GM18505 (cell line): ENCODE measurements at regions not wholly inside any gene's neighbourhood (a gene's known extent, or its start where the extent isn't known, plus 50 kb on each side); places are given as distances from the start of the nearest gene placed in this dataset.
"Not testable (repeated sequence)": the region's sequence is repeated elsewhere in the genome, so short reads cannot be mapped to it uniquely, and the experiment has no call there.

Source experiments
- ATAC-seq: cut with Tn5 transposase; IDR thresholded peaks from one replicate; pipeline ENCODE4 v1.9.1; 2021; ENCODE audit not compliant: unreplicated experiment
- POLR2A ChIP-seq: IDR thresholded peaks from 4 replicates; pipeline ENCODE4 v1.6.1; 2011; ENCODE audit warnings: borderline replicate concordance; ENCODE audit not compliant: insufficient read depth, insufficient read length; ENCODE audit errors: extremely low read depth

DNA sequence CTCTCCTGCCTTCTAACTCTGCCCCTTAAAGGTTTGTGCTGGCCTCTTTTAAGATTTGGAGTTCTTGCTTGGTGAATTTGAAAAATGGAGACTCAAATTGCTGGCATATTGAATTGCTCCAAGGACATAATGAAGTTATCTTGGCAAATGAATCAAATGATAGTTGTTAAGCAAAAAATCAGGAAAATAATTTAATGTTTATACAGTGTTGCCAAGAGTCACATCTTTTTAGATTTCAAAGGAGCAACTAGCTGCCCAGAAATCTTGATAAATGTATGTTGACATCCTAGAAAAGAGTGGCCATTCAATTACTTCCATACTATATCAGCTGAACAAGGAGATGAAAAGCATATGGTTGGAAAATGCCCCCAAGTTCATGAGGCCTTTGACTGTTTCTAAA lies 610.0 kb upstream of the LCORL start:
- no peak for ATAC-seq
- no peak for TF ChIP-seq POLR2A

DNA sequence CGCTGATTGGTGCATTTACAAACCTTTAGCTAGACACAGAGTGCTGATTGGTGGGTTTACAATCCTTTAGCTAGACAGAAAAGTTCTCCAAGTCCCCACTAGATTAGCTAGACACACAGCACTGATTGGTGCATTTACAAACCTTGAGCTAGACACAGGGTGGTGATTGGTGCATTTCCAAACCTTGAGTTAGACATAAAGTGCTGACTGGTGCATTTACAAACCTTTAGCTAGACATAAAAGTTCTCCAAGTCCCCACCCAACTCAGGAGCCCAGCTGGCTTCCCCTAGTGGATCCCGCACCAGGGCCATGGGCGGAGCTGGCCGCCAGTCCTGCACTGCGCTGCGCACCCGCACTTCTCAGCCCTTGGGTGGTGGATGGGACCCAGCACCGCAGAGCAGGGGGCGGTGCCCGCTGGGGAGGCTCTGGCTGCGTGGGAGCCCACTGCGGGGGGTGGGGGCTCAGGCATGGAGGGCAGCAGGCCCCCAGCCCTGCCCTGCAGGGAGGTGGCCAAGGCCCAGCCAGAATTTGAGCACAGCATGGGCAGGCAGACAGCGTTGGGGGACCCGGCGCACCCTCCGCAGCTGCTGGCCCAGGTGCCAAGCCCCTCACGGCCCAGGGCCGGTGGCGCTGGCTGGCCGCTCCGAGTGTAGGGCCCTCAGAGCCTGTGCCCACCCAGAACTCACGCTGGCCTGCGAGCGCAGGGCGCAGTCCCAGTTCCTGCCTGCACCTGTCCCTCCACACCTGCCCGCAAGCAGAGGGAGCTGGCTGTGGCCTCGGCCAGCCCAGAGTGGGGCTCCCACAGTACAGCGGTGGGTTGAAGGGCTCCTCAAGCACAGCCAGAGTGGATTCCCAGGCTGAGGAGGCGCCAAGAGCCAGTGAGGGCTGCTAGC lies 608.9 kb upstream of the LCORL start:
- no peak for ATAC-seq
- no peak for TF ChIP-seq POLR2A

DNA sequence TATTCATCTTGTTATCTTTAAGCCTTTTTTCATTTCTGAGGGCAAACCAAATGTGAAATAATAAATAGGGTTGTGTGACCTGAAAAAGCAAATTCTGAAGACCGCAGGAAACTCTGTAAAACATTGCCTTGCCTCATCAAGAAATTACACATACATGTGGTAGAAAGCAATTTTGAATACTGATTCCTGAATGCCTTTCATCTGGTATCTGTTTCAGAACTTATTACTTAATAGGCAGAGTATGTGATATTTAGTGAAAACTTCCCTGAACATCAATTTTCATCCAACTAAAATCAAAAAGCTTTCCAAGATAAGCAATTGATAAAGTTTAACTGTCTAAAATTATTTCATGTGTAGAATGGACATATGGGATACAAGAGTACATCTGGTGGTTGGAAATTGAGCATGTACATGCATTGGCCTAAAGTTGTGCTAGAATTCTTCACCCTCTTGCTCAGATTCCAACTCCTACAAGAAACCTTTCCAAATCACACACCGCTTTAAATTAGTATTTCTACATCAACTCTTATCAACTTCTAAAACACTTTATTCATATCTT lies 606.0 kb upstream of the LCORL start:
- no peak for TF ChIP-seq POLR2A
- ATAC-seq = no peak

DNA sequence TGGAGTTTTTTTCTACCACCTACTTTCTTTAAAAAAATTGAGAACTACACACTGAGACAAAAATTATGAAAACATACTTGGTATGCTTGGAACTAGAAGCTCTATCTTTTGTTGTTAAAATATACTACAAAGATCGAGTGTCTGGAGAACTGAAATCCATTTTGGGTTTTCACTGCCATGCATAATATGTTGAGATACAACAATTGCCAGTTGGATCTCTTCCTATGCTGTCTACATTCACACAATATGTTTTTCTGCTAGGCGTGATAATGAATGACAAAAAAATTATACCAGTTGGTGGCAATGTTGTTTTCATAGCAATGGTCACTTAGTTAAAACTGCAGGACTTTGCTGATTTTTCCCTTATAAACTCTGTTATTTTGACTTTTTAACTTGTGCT lies 605.4 kb upstream of the LCORL start:
- no peak for TF ChIP-seq POLR2A
- no peak for ATAC-seq

DNA sequence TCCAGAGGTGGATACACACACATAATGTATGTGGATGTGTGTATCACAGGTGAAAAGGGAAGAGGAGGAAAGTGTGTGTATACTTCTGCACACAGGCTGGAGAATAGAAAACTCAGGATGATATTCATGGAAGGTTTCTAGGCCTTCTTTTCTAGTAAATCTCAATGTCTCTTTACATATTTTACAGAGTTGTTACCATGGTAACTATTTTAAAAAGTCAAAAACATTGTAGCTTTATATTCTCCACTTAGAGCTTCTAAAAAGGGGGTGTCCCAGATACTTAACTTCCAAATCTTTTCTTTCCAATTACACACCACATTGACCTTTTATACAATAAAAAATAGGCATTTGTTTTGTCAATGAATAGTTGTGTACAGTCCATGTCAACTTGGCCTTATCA lies 604.8 kb upstream of the LCORL start:
- no peak for TF ChIP-seq POLR2A
- ATAC-seq = no peak

DNA sequence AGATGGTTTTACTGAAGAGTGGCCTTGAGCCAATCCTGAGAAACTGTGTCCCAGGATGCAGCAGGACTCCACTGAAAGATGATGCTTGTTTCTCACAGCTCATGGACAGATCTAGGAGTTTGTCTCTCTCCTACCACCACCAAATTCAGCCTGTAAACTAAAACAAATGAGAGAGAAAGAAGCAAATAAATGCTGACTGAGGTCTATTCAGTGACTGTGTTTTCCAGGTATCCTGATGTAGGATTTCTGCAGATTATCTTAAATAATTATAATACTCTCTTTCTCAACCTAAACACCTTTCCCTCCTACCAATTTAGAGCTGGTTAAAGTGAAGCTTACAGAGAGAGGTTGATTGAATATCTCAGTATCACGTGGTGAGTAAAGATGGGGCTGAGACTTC lies 599.6 kb upstream of the LCORL start:
- no peak for TF ChIP-seq POLR2A
- no peak for ATAC-seq

DNA sequence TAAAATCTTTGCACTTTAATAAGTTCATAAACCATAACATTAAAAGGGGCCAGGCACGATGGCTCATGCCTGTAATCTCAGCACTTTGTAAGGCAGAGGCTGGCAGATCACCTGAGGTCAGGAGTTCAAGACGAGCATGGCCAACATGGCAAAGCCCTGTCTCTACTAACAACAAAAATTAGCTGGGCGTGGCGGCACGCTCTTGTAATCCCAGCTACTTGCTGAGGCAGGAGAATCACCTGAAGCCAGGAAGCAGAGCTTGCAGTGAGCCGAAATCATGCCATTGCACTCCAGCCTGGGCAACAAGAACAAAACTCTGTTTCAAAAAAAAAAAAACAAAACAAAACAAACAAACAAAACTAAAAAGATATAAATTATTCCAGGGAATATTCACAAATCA lies 595.2 kb upstream of the LCORL start:
- TF ChIP-seq POLR2A = no peak
- ATAC-seq = no peak

DNA sequence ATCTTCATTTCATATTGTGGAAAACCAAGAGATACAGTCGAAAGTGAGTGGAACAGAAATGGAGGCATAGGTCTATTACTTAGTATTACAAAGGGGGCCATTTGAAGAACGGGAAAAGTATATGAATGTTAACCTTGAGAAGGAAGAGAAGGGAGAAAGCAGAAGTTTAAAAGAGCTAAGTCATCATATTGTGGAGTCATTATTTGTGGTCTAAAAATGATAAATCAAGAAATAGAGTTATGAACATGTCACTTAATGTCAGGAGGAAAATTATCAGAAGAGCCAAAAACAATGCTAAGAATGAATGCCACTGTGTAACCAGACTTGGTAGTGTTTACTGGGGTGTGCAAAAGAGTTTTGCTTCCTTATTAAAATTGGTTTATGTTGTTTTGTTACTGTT lies 589.5 kb upstream of the LCORL start:
- no peak for ATAC-seq
- TF ChIP-seq POLR2A = no peak

DNA sequence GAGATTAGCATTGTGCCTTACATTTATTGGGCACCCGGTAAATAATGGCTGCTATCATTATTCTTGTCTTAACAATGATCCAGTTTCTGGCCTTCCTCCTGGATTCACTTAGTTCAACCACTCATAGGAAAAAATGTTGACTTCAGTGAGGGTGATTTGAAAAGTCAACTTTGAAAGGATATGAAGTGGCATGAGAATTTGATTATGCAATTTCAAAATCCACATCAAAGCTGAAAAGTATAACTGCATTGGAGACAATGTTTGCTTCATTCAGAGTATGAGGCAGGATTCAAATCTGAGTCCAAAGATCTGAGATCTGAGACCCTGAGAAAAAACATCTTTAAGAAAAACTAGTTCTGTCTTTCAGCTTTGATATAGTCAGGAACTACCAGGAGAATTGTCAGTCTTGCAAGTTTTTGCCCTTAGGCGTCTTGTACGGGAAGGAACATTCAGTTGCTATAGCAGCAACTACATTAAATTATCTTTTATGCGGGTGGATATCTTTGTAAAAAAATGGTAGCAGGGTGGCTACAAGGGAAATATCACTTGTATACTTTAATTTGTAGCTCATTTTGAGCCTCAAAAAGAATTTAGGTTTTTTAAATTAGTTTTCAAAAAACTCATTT lies 587.5 kb upstream of the LCORL start:
- no peak for TF ChIP-seq POLR2A
- ATAC-seq = no peak

DNA sequence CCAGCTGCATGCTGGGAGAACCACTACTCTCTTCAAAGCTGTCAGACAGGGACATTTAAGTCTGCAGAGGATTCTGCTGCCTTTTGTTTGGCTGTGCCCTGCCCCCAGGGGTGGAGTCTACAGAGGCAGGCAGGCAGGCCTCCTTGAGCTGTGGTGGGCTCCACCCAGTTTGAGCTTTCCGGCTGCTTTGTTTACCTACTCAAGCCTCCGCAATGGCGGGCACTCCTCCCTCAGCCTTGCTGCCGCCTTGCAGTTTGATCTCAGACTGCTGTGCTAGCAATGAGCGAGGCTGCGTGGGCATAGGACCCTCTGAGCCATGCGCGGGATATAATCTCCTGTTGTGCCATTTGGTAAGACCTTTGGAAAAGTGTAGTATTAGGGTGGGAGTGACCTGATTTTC lies 581.1 kb upstream of the LCORL start:
- ATAC-seq = not testable (repeated sequence)

DNA sequence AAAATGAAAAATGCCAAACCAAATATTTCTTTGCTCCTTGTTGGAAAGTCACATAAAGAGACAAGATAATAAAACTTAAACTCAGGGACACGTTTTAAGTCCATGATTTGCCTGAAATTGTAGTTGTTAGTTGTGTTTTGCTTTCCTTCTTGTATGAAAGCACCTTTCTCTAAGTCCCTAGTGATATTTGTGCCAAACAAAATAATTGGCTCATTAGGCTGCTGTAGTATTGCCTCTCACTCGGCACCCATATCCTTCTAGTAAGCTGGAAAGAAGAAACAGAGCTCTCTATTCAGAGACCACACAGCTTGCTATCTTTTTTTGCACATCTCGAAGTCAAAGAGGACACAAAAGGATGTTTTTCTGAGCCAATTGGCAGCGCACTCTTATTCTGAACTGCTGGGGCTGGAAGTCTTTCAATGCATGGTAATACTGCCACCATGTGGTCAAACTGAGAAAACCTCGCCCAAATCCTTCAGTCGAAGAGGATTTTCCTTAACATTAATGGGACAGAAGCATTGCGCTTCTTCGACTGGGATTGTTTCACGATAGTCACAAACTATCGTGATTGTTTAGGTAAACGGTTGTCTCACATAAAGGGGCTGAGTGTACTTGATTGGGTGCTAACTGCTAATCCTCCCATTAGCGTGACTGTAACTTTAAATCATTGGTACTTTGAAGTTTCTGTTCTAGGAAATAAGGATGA lies 571.9 kb upstream of the LCORL start:
- peak; percentile 88 for ATAC-seq

DNA sequence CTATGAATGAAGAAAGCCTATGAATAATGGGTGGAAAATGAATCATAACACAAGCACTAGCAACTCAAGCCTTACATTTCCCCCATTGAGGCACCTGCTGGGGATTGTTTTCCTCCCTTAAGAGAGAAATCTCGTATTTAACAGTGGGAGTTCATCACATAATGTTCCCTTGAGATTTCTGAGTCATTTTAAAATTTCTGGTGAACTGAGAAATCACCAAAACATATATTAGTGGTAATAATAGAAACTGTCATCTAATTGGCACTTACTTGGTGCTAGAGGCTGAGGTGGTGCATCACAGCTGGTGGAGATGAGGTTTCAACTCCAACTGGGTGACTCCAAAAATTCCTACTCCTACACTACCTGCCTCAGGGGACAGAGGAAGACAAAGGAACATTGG lies 561.3 kb upstream of the LCORL start:
- no peak for ATAC-seq

More for the DNA sequence above, 571.9 kb upstream of the LCORL start:
- no peak for TF ChIP-seq POLR2A

DNA sequence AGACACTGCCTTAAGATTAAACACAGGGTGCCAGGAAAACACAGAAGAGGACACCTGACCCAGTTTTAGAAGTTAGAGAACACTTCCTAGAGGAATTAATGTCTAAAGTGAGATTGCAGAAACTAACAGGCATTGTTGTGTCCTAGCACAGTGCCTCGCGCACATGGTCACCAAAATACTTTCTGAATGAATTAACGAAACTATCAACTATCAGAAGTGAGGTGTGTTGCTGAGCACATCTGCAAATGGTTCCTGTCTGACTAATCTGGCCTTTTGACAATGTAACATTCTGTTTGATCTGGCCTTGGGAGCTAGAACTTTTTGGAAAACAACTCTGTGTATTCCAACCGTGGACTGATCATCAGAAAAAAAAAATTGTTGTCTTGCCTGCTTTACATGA lies 556.8 kb upstream of the LCORL start:
- TF ChIP-seq POLR2A = no peak
- ATAC-seq = peak; percentile 66

More for the DNA sequence above, 561.3 kb upstream of the LCORL start:
- no peak for TF ChIP-seq POLR2A
